Skeletal muscle tissue (tissue), 3 donors: ENCODE measurements at regions not wholly inside any gene's neighbourhood (a gene's known extent, or its start where the extent isn't known, plus 50 kb on each side); places are given as distances from the start of the nearest gene placed in this dataset.
"Not testable (repeated sequence)": the region's sequence is repeated elsewhere in the genome, so short reads cannot be mapped to it uniquely, and the experiment has no call there.

Source experiments
- H3K27ac ChIP-seq: one replicate; pipeline ENCODE4 v1.7.0; 2013; ENCODE audit warnings: mild to moderate bottlenecking, low read depth, low read length, inconsistent platforms
- H3K27me3 ChIP-seq, 3 donors: one replicate each; pipeline ENCODE4 v1.7.0; 2013; ENCODE audit warnings: low read length in 3 of 3; ENCODE audit not compliant: control insufficient read depth in 3 of 3, insufficient read depth in 3 of 3
- H3K36me3 ChIP-seq, 3 donors: one replicate each; pipeline ENCODE4 v1.7.0; 2013; ENCODE audit warnings: low read length in 3 of 3; ENCODE audit not compliant: control insufficient read depth in 3 of 3, insufficient read depth in 3 of 3
- H3K4me1 ChIP-seq, 3 donors: one replicate each; pipeline ENCODE4 v1.7.0; 2013; ENCODE audit warnings: low read length in 3 of 3, mild to moderate bottlenecking in 3 of 3; ENCODE audit not compliant: control insufficient read depth in 3 of 3, insufficient read depth in 3 of 3
- H3K4me3 ChIP-seq, 3 donors: one replicate each; pipeline ENCODE4 v1.7.0; 2013; ENCODE audit warnings: low read length in 3 of 3
- H3K9ac ChIP-seq, 3 donors: one replicate each; pipeline ENCODE4 v1.7.0; 2013; ENCODE audit warnings: low read length in 3 of 3, mild to moderate bottlenecking in 3 of 3, moderate library complexity in 2 of 3, low read depth in 1 of 3
- H3K9me3 ChIP-seq, 3 donors: one replicate each; pipeline ENCODE4 v1.7.0; 2013; ENCODE audit warnings: low read length in 3 of 3; ENCODE audit not compliant: control insufficient read depth in 3 of 3
- donor health status: Osteomylitis.

DNA sequence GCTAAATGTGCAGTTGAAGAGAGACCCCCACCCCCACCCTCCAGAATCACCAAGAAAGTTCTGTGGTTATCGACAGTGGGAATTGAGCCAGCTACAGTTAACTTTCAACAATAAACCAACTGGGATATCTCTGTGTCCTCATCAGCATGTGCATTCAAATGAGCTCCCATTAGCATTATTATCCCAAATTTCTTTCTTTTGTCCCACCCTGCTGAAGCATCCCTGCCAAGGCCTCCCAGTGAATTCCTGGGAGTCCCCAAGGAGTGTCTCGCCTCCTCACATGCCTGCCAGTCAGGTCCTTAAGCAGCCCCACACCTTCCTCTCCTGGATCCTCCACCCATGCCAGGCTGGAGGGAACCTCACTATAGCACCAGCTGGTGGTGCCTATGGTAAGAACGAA is 422.1 kb upstream of the HNRNPA3 start:
- H3K4me1 ChIP-seq = no peaks in the 10 kb centered on the region
- H3K9me3 ChIP-seq = no peaks in the 10 kb centered on the region
- no peak overlapping the region for H3K27ac ChIP-seq
- no peak overlapping the region for H3K9ac ChIP-seq
- H3K36me3 ChIP-seq = no peaks in the 10 kb centered on the region
- H3K4me3 ChIP-seq = no peak overlapping the region
- H3K27me3 ChIP-seq = no peaks in the 10 kb centered on the region

DNA sequence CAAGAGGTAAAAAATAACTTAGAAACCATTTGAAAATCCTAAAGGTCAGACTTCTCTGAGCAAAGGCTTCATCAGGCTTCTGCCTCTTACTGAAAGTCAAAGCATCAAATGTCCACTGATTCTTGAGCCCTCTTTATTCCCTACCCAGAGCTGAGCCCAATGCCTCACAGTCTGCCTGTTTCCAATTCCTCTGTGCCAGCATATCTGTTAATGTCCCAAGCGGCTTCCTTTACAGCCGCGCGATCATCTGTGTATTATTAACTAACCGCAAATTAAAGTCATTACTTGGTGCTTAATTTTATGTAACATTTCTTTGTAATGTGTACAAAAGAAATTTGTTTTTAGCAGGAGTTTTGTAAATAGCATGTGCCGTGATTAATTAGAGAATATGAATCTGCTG is 418.8 kb upstream of the HNRNPA3 start:
- H3K36me3 ChIP-seq = no peaks in the 10 kb centered on the region
- H3K27ac ChIP-seq = no peak overlapping the region
- no peak overlapping the region for H3K4me3 ChIP-seq
- no peaks in the 10 kb centered on the region for H3K27me3 ChIP-seq
- H3K4me1 ChIP-seq = no peaks in the 10 kb centered on the region
- no peaks in the 10 kb centered on the region for H3K9me3 ChIP-seq
- H3K9ac ChIP-seq = no peak overlapping the region

DNA sequence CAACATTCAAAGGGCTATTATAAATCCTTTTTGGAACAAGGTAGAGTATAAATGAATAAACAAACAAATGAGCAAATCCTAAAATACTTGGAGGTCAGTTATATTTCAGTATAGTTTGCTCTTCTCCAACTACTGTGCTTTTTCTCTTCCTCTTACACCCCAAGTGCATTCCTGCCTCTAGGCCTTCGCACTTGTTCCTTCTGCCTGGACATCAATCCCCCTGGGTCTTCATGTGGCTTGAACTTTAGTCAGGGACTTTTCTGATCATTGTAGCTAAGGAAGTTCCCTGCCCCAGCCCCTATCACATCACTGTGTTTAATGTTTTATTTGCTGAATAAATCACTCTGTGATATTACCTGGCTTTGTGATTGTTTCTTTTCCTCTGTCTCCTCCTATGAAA is 418.2 kb upstream of the HNRNPA3 start:
- H3K27ac ChIP-seq = no peak overlapping the region
- no peak overlapping the region for H3K9ac ChIP-seq
- H3K9me3 ChIP-seq = no peaks in the 10 kb centered on the region
- no peaks in the 10 kb centered on the region for H3K27me3 ChIP-seq
- H3K4me3 ChIP-seq = no peak overlapping the region
- no peaks in the 10 kb centered on the region for H3K4me1 ChIP-seq
- no peaks in the 10 kb centered on the region for H3K36me3 ChIP-seq

DNA sequence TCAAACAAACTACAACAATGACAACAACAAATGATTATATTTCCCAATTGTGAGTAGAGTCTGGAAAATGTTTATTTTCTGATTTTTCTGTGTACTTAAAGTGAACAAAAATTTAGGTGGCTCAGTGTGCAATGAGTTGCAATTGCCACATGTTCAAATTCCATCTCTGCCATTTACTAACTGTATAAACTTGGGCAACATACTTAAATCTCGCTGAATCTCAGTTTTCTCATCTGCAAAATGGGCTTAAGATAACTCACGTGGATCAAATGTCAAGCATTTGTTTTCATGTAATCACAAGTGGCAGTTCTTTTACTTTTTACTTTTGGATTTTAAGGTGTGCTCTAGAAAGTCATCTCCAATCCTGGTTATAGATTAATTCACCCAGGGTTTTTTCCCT is 416.8 kb upstream of the HNRNPA3 start:
- Histone ChIP-seq H3K27ac (no peak overlapping the region), H3K27me3 (no peaks in the 10 kb centered on the region), H3K36me3 (no peaks in the 10 kb centered on the region), H3K4me1 (no peaks in the 10 kb centered on the region), H3K9me3 (no peaks in the 10 kb centered on the region), H3K9ac (no peak overlapping the region), H3K4me3 (no peak overlapping the region)

DNA sequence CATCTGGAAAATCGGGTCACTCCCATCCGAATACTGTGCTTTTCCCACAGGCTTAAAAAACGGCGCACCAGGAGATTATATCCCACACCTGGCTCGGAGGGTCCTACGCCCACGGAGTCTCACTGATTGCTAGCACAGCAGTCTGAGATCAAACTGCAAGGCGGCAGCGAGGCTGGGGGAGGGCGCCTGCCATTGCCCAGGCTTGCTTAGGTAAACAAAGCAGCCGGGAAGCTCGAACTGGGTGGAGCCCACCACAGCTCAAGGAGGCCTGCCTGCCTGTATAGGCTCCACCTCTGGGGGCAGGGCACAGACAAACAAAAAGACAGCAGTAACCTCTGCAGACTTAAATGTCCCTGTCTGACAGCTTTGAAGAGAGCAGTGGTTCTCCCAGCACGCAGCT is 415.9 kb upstream of the HNRNPA3 start:
- not testable (repeated sequence) for H3K4me1 ChIP-seq, H3K27me3 ChIP-seq, H3K9me3 ChIP-seq, H3K27ac ChIP-seq, H3K9ac ChIP-seq, H3K36me3 ChIP-seq, H3K4me3 ChIP-seq

DNA sequence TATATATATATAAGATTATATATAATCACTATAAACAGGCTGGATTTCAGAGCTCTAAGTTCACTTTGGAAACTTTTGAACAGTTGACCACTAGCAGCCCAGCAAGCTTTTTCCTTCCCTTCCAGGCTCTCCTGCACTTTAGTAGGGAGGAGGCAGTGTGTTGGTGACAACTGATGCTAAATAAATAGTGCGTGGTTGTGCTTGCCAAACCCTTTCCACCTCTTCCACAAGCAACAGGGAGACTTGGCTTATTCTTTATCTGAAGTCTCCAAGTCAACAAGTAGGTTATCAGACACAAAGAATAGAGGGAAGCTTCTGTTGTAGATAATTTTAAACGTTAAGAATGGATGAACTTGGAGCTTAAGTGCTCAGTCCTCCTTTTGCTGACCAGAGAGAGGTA is 408.2 kb upstream of the HNRNPA3 start:
- Histone ChIP-seq H3K9ac (no peak overlapping the region), H3K27ac (no peak overlapping the region), H3K36me3 (no peaks in the 10 kb centered on the region), H3K9me3 (no peaks in the 10 kb centered on the region), H3K4me3 (no peak overlapping the region), H3K27me3 (no peaks in the 10 kb centered on the region), H3K4me1 (no peaks in the 10 kb centered on the region)

DNA sequence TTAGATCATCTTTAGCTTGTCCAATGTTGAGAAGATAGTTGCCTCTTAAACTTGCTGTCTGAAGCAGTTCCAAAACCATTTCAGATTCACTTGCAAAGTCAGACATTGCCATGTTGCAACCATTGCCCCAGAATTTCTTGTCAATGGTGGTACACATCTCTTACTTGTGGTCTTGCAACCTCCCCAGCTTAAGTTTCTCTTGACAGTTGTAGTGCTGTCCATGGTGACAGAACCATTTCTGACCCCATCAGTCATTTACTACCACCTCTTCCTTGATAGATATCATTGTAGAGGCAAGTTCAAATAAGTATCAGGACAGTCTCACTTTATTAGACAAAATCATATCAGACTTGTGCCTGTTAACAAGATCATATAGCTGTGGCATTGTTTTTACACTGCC is 407.2 kb upstream of the HNRNPA3 start:
- H3K27me3 ChIP-seq = no peaks in the 10 kb centered on the region
- no peak overlapping the region for H3K4me3 ChIP-seq
- H3K27ac ChIP-seq = no peak overlapping the region
- H3K36me3 ChIP-seq = no peaks in the 10 kb centered on the region
- H3K9ac ChIP-seq = no peak overlapping the region
- H3K4me1 ChIP-seq = no peaks in the 10 kb centered on the region
- H3K9me3 ChIP-seq = no peaks in the 10 kb centered on the region

DNA sequence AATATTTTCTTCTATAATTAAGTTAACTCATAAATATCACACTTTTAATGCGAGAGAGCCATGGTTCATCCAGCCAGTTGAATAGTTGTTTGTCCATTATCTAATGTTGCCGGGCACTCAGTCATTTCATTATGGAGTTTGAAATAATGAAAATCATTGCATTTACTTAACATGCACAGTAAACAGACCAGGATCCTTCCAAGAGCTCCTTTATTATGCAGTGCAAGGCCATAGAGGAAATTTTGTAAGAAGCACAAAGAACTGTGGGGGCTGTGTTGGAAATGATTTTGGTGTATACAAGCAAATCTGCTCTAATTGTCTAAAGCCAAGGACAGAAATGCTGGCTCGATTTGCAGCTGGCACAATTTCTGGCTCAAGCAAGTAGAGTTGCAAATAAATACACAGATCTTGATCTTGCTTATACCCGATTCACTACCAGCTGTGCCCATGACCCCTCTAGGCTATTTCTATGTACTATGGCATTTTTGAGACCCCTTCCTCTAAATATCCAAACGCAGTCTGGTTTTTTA is 400.3 kb upstream of the HNRNPA3 start:
- H3K27ac ChIP-seq = no peak overlapping the region
- no peak overlapping the region for H3K9ac ChIP-seq
- no peak overlapping the region for H3K4me3 ChIP-seq
- H3K4me1 ChIP-seq = peaks cover 0 to 5% (median 2%) of the 10 kb centered on the region in 3 donors
- no peaks in the 10 kb centered on the region for H3K9me3 ChIP-seq
- H3K36me3 ChIP-seq = no peaks in the 10 kb centered on the region
- H3K27me3 ChIP-seq = no peaks in the 10 kb centered on the region

DNA sequence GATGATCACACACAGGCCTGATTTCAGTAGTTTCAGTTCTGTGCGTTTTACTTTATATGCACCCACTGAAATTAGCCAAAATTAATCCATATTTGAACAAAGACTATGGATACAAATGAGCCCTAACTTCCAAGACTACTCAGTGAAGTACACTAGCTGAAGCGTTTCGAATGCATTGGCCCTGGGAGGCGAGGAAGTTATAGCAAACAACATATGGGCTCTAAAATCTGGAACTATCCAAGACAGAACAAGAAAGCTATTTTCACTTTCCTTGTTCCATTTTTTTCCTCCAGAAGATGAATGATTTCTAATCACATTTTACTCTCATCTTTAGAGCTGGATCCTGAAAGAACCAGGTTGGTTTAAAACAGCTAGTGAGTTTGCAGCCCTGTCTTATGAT is 399.4 kb upstream of the HNRNPA3 start:
- Histone ChIP-seq H3K9me3 (no peaks in the 10 kb centered on the region), H3K27ac (no peak overlapping the region), H3K27me3 (no peaks in the 10 kb centered on the region), H3K9ac (no peak overlapping the region), H3K4me3 (no peak overlapping the region), H3K4me1 (peaks cover 0 to 5% (median 2%) of the 10 kb centered on the region in 3 donors), H3K36me3 (no peaks in the 10 kb centered on the region)

DNA sequence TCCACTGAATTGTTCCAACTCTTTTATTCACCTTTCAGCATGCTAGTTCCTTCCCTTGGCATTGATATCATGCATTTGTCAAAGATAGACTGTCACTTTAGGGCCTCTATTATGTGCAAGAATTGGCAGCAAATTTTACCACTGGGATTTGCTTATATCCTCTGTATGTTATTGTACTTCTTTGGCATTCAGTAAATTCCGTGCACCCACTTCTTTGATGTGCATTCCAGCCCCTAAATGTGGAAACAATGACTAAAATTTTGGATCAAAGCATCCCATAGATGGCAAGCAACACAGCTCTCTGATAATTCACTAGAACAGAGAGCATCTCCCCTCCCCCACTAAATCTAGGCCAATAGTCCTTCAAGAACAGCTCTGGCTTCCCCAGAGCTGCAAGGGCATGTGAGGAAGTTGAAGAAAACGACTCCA is 399.0 kb upstream of the HNRNPA3 start:
- Histone ChIP-seq H3K4me1 (peaks cover 0 to 5% (median 2%) of the 10 kb centered on the region in 3 donors), H3K9ac (no peak overlapping the region), H3K9me3 (no peaks in the 10 kb centered on the region), H3K36me3 (no peaks in the 10 kb centered on the region), H3K27me3 (no peaks in the 10 kb centered on the region), H3K27ac (no peak overlapping the region), H3K4me3 (no peak overlapping the region)

DNA sequence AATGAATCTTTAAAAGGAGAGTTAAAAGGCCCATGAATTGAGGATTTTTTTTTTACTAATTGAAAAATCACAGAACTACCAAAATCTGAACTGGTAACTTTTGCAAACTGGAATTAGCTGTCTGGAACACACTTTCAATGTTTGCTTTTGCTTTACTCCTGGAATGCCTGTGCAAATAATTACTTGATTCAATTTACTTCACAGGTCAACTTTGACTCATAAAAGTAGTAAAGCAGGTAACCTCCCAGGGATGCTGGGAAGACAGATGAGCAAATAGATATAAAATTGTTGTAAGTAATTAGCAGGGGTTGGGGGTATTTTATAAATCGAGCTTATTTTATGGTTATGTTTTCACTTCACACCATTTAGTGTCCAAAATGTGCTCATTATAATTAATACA is 398.3 kb upstream of the HNRNPA3 start:
- Histone ChIP-seq H3K27ac (no peak overlapping the region), H3K4me1 (peaks cover 0 to 5% (median 2%) of the 10 kb centered on the region in 3 donors), H3K9ac (no peak overlapping the region), H3K27me3 (no peaks in the 10 kb centered on the region), H3K9me3 (no peaks in the 10 kb centered on the region), H3K36me3 (no peaks in the 10 kb centered on the region), H3K4me3 (no peak overlapping the region)
